ENCODE measurements at regions not wholly inside any gene's neighbourhood (a gene's known extent, or its start where the extent isn't known, plus 50 kb on each side); places are given as distances from the start of the nearest gene placed in this dataset.

- TF ChIP-seq TAF1 (IDR thresholded peaks at IDR 0.05; ENCODE audit: low read depth) (no peak), EZH2 (IDR thresholded peaks at IDR 0.05; ENCODE audit: borderline replicate concordance, insufficient read depth, low read length, poor library complexity, severe bottlenecking) (no peak), RAD21 (conservative IDR thresholded peaks at IDR 0.05) (no peak), CTCF (IDR thresholded peaks at IDR 0.05; ENCODE audit: poor library complexity, severe bottlenecking) (no peak), MXI1 (conservative IDR thresholded peaks at IDR 0.05; ENCODE audit: poor library complexity, severe bottlenecking) (no peak), EP300 (conservative IDR thresholded peaks at IDR 0.05; ENCODE audit: poor library complexity, severe bottlenecking) (no peak), POLR2AphosphoS5 (IDR thresholded peaks at IDR 0.05) (no peak), REST (IDR thresholded peaks at IDR 0.05; ENCODE audit: borderline replicate concordance) (no peak)
Measured at GRCh38 chr5:84474126-84474525, 89.4 kb upstream of the EDIL3 start.

Data from neural cell (in vitro differentiated cells).